A549 (cell line): ENCODE measurements at regions not wholly inside any gene's neighbourhood (a gene's known extent, or its start where the extent isn't known, plus 50 kb on each side); places are given as distances from the start of the nearest gene placed in this dataset.

Source experiments
- ATAC-seq, 2 experiments: fragments of 200-7000 bp in 1 of 2; fragments of >200 bp in 1 of 2; cut with Nextera tagmentation in 1 of 2; cut with Tn5 transposase in 1 of 2; 3 replicates each; pipeline versions ENCODE4 v1.8.0 to v1.9.1; 2018 to 2020; ENCODE audit warnings: mild to moderate bottlenecking in 1 of 2, moderate library complexity in 1 of 2
- CTCF ChIA-PET: fragments of 300-600 bp; sonication (Branson Sonifier 250); formaldehyde crosslinking; extraction: SDS; loops from one replicate; lab custom pipeline; 2021; ENCODE audit warnings: antibody characterized with exemption, inconsistent platforms; lab: Yijun Ruan, JAX
- POLR2A ChIA-PET: fragments of 350-600 bp; formaldehyde crosslinking; extraction: SDS; loops from one replicate; lab custom pipeline; 2021; ENCODE audit warnings: antibody characterized with exemption, inconsistent platforms; lab: Yijun Ruan, JAX
- DNase-seq, 2 experiments: peaks; one replicate each; pipeline versions ENCODE4 v3.0.0 to v3.0.0-alpha.2; 2011 to 2016; ENCODE audit warnings: low read depth in 1 of 2, low spot score in 1 of 2
- FAIRE-seq: peaks from 2 replicates; lab custom pipeline; 2011; peaks lifted over from hg19 to GRCh38; lab: Jason Lieb, UNC
- H3K27ac ChIP-seq, 2 experiments: fragments of >200 bp; sonication (Bioruptor Twin); formaldehyde crosslinking; 3 replicates each; pipeline ENCODE4 v1.5.1; 2016 to 2017
- H3K4me1 ChIP-seq: fragments of >200 bp; sonication (Bioruptor Twin); formaldehyde crosslinking; 3 replicates; pipeline ENCODE4 v1.6.1; 2016
- H3K4me2 ChIP-seq: fragments of >200 bp; sonication (Bioruptor Twin); formaldehyde crosslinking; 3 replicates; pipeline ENCODE4 v1.6.1; 2016
- H3K4me3 ChIP-seq: fragments of >200 bp; sonication (Bioruptor Twin); formaldehyde crosslinking; 3 replicates; pipeline ENCODE4 v1.5.1; 2016
- H3K9me3 ChIP-seq: fragments of >200 bp; sonication (Bioruptor Twin); formaldehyde crosslinking; 3 replicates; pipeline ENCODE4 v1.6.1; 2016
- CBX2 ChIP-seq: fragments of 200-600 bp; sonication (generic); IDR thresholded peaks from 2 replicates; pipeline ENCODE4 v1.6.1; 2016; ENCODE audit warnings: low read depth, mild to moderate bottlenecking, borderline replicate concordance
- CTCF ChIP-seq: fragments of >200 bp; sonication (Bioruptor Twin); formaldehyde crosslinking; IDR thresholded peaks from 3 replicates; pipeline ENCODE4 v1.5.1; 2016
- EHMT2 ChIP-seq: fragments of 200-600 bp; sonication (generic); IDR thresholded peaks from 2 replicates; pipeline ENCODE4 v1.6.1; 2016; ENCODE audit warnings: antibody characterized with exemption, low read depth, mild to moderate bottlenecking, moderate library complexity
- EP300 ChIP-seq, 2 experiments: fragments of >200 bp; sonication (Bioruptor Twin); formaldehyde crosslinking; IDR thresholded peaks; 2 replicates in 1 of 2; 3 replicates in 1 of 2; pipeline ENCODE4 v1.6.1; 2016 to 2017
- FOSB ChIP-seq: fragments of 250-450 bp; sonication (Bioruptor Pico); IDR thresholded peaks from 2 replicates; pipeline ENCODE4 v1.5.0; 2020; ENCODE audit warnings: mild to moderate bottlenecking, moderate library complexity
- GATA3 ChIP-seq: IDR thresholded peaks from 2 replicates; pipeline ENCODE4 v1.6.1; 2012; ENCODE audit warnings: borderline replicate concordance
- HES2 ChIP-seq: fragments of >200 bp; sonication (Bioruptor Twin); formaldehyde crosslinking; IDR thresholded peaks from 2 replicates; pipeline ENCODE4 v1.6.1; 2016
- HEYL ChIP-seq: fragments of 250-450 bp; sonication (Bioruptor Pico); IDR thresholded peaks from 2 replicates; pipeline ENCODE4 v1.8.0; 2021; ENCODE audit warnings: mild to moderate bottlenecking, moderate library complexity
- HMGXB4 ChIP-seq: fragments of 250-450 bp; sonication (Bioruptor Pico); IDR thresholded peaks from 2 replicates; pipeline ENCODE4 v1.5.0; 2021; ENCODE audit warnings: mild to moderate bottlenecking, moderate library complexity, borderline replicate concordance
- HOXB5 ChIP-seq: fragments of 250-450 bp; sonication (Bioruptor Pico); IDR thresholded peaks from 2 replicates; pipeline ENCODE4 v1.5.0; 2020; ENCODE audit warnings: mild to moderate bottlenecking, moderate library complexity
- KDM1A ChIP-seq: fragments of 200-600 bp; sonication (generic); IDR thresholded peaks from 2 replicates; pipeline ENCODE4 v1.6.1; 2016; ENCODE audit warnings: low read depth, mild to moderate bottlenecking
- KDM5A ChIP-seq: fragments of 200-600 bp; sonication (generic); IDR thresholded peaks from 2 replicates; pipeline ENCODE4 v1.6.1; 2016; ENCODE audit warnings: antibody characterized with exemption, mild to moderate bottlenecking
- MAX ChIP-seq: IDR thresholded peaks from 2 replicates; pipeline ENCODE4 v1.6.1; 2012
- NPAS2 ChIP-seq: fragments of 250-450 bp; sonication (Bioruptor Pico); IDR thresholded peaks from 2 replicates; pipeline ENCODE4 v1.8.0; 2022; ENCODE audit warnings: mild to moderate bottlenecking, moderate library complexity, borderline replicate concordance
- NR3C1 ChIP-seq: fragments of >200 bp; sonication (Bioruptor Twin); formaldehyde crosslinking; IDR thresholded peaks from 3 replicates; pipeline ENCODE4 v1.6.1; 2017
- POLR2A ChIP-seq: IDR thresholded peaks from 2 replicates; pipeline ENCODE4 v1.6.1; 2012; ENCODE audit warnings: mild to moderate bottlenecking, low read length
- RAD21 ChIP-seq, 2 experiments: fragments of >200 bp in 1 of 2; sonication (Bioruptor Twin) in 1 of 2; formaldehyde crosslinking in 1 of 2; IDR thresholded peaks in 1 of 2; conservative IDR thresholded peaks in 1 of 2; 2 replicates in 1 of 2; 3 replicates in 1 of 2; pipeline ENCODE4 v1.6.1; 2012 to 2018; ENCODE audit warnings: inconsistent platforms in 1 of 2
- RARB ChIP-seq: fragments of 250-450 bp; sonication (Bioruptor Pico); IDR thresholded peaks from 2 replicates; pipeline ENCODE4 v1.8.0; 2021; ENCODE audit warnings: mild to moderate bottlenecking, moderate library complexity
- REST ChIP-seq: fragments of 200-600 bp; sonication (generic); IDR thresholded peaks from 2 replicates; pipeline ENCODE4 v1.6.1; 2016; ENCODE audit warnings: antibody characterized with exemption, mild to moderate bottlenecking, moderate library complexity
- RNF2 ChIP-seq: fragments of 200-600 bp; sonication (generic); IDR thresholded peaks from 2 replicates; pipeline ENCODE4 v1.6.1; 2016; ENCODE audit warnings: low read depth, mild to moderate bottlenecking, antibody characterized with exemption, moderate library complexity, borderline replicate concordance
- SMC3 ChIP-seq: fragments of >200 bp; sonication (Bioruptor Twin); formaldehyde crosslinking; IDR thresholded peaks from 3 replicates; pipeline ENCODE4 v1.6.1; 2018; ENCODE audit warnings: inconsistent platforms
- SREBF2 ChIP-seq: fragments of 450-650 bp; IDR thresholded peaks from 2 replicates; pipeline ENCODE4 v1.6.1; 2014; ENCODE audit warnings: mild to moderate bottlenecking, moderate library complexity
- TP53 ChIP-seq: fragments of 250-450 bp; sonication (Bioruptor Pico); IDR thresholded peaks from 2 replicates; pipeline ENCODE4 v1.5.0; 2021; ENCODE audit warnings: mild to moderate bottlenecking, moderate library complexity
- USF2 ChIP-seq: fragments of 450-650 bp; IDR thresholded peaks from 2 replicates; pipeline ENCODE4 v1.6.1; 2014; ENCODE audit warnings: antibody characterized with exemption
- ZNF302 ChIP-seq: fragments of 250-450 bp; sonication (Bioruptor Pico); IDR thresholded peaks from 2 replicates; pipeline ENCODE4 v1.9.0; 2021; ENCODE audit warnings: inconsistent platforms, mild to moderate bottlenecking, moderate library complexity
- WGBS: methylation state at CpG from one replicate; pipeline ENCODE4 v1.1.6; 2017; ENCODE audit errors: missing lambda C conversion rate; 5-methylcytosine and 5-hydroxymethylcytosine counted together

- WGBS: 65% methylated on average over 1 of the region's 1 CpG
- DNase-seq (no peak), FAIRE-seq (no peak), ATAC-seq (no peak)
- CTCF ChIA-PET: interaction anchor here (1.2 to 1.3 kb wide), 2 partner anchors 8 to 64 kb away, joined by 3 read pairs; no protein-coding TSS in a partner anchor
- Histone ChIP-seq H3K4me1 (0 out of 3 replicates have a peak, but pooled peaks cover 3% of the 10 kb centered on the region), H3K27ac (no peak overlapping the region), H3K4me3 (no peak overlapping the region), H3K9me3 (no peaks in the 10 kb centered on the region; the same call in 2 of the 3 replicates), H3K4me2 (no peak overlapping the region)
- TF ChIP-seq KDM5A (no peak), SREBF2 (no peak), GATA3 (no peak), NR3C1 (no peak), TP53 (CRISPR knock-in tag) (no peak)
- POLR2A ChIA-PET: no interaction called here
Observed at GRCh38 chr3:159196359-159196758, 394.5 kb downstream of the MFSD1 start.

GRCh38 chr3:159200176-159200575 lies 398.3 kb downstream of the MFSD1 start:
- no peaks in the 10 kb centered on the region for H3K4me1 ChIP-seq
- CTCF ChIA-PET: interaction anchor here (0.7 to 1.2 kb wide), 3 partner anchors 16 to 60 kb away, joined by 3 to 4 read pairs (median 3); no protein-coding TSS in a partner anchor
- WGBS: 31% methylated on average over 3 of the region's 3 CpGs
- no peak for DNase-seq
- TF ChIP-seq FOSB (CRISPR knock-in tag) (no peak), RARB (CRISPR knock-in tag) (no peak), NPAS2 (no peak), HOXB5 (no peak), CBX2 (no peak), EP300 (IDR thresholded peaks at IDR 0.05) (no peak), RNF2 (no peak), HES2 (no peak), MAX (no peak)
- TF ChIP-seq, all 56 proteins: peak for 0
- no peak for FAIRE-seq
- POLR2A ChIA-PET: interaction anchor here (0.9 kb wide), 1 partner anchor 9 kb away, joined by 4 read pairs; no protein-coding TSS in a partner anchor
- ATAC-seq: no peak
- Histone ChIP-seq H3K4me2 (no peak overlapping the region), H3K4me3 (no peak overlapping the region), H3K27ac (no peak overlapping the region), H3K9me3 (no peaks in the 10 kb centered on the region; the same call in 2 of the 3 replicates)

- 24% methylated on average over 2 of the region's 2 CpGs for WGBS
- no peak for ATAC-seq
- H3K4me3 ChIP-seq: no peak overlapping the region
- no peaks in the 10 kb centered on the region for H3K4me1 ChIP-seq
- H3K4me2 ChIP-seq: no peak overlapping the region
- H3K27ac ChIP-seq: no peak overlapping the region
- no peaks in the 10 kb centered on the region for H3K9me3 ChIP-seq
- ChIA-PET POLR2A (no interaction called here), CTCF (interaction anchor here (1.6 kb wide), 1 partner anchor 44 kb away, joined by 4 read pairs; no protein-coding TSS in a partner anchor)
- no peak for FAIRE-seq
- DNase-seq: no peak
- TF ChIP-seq HEYL (CRISPR knock-in tag) (no peak), KDM1A (no peak), HOXB5 (no peak), CTCF (no peak), POLR2A (no peak), RAD21 (conservative IDR thresholded peaks at IDR 0.05 in 1 of 2, IDR thresholded peaks at IDR 0.05 in 1 of 2) (no peak), CBX2 (no peak), HMGXB4 (CRISPR knock-in tag) (no peak), MAX (no peak), REST (no peak), ZNF302 (CRISPR knock-in tag) (no peak), EHMT2 (no peak), SMC3 (no peak), USF2 (no peak), SREBF2 (no peak)
Observed at GRCh38 chr3:159208050-159208449, 406.2 kb downstream of the MFSD1 start.
